Fibroblast of pulmonary artery (primary cell): ENCODE measurements at regions not wholly inside any gene's neighbourhood (a gene's known extent, or its start where the extent isn't known, plus 50 kb on each side); places are given as distances from the start of the nearest gene placed in this dataset.

Experiments
- DNase-seq: peaks from one replicate; pipeline ENCODE4 v3.0.0-alpha.2; 2010; ENCODE audit warnings: low read depth
- H3K4me3 ChIP-seq: replicated peaks from 2 replicates; pipeline ENCODE4 v1.5.1; 2011; ENCODE audit warnings: low read depth, mild to moderate bottlenecking, control low read depth, low read length, moderate library complexity
- CTCF ChIP-seq: IDR thresholded peaks from 2 replicates; pipeline ENCODE4 v1.5.1; 2011; ENCODE audit warnings: mild to moderate bottlenecking, control low read depth, low read length, inconsistent platforms; ENCODE audit errors: missing control alignments

GRCh38 chr15:81484086-81484955 lies 110.3 kb upstream of the TMC3 start:
- no peak for DNase-seq
- TF ChIP-seq CTCF: no peak
- H3K4me3 ChIP-seq: no peak overlapping the region

GRCh38 chr15:81483496-81483895 lies 109.5 kb upstream of the TMC3 start:
- H3K4me3 ChIP-seq: no peak overlapping the region
- DNase-seq: no peak
- TF ChIP-seq CTCF: no peak

- no peak for DNase-seq
- TF ChIP-seq CTCF: no peak
- H3K4me3 ChIP-seq: no peak overlapping the region
Measured at GRCh38 chr15:81481346-81481745, 107.3 kb upstream of the TMC3 start.

GRCh38 chr15:81480645-81481053 lies 106.6 kb upstream of the TMC3 start:
- no peak overlapping the region for H3K4me3 ChIP-seq
- peak; percentile 62 for TF ChIP-seq CTCF
- peak; percentile 77 for DNase-seq

- no peak for DNase-seq
- no peak for TF ChIP-seq CTCF
- no peak overlapping the region for H3K4me3 ChIP-seq
Measured at GRCh38 chr15:81478354-81478753, 104.3 kb upstream of the TMC3 start.

GRCh38 chr15:81475926-81476325 lies 101.9 kb upstream of the TMC3 start:
- H3K4me3 ChIP-seq: no peak overlapping the region
- no peak for DNase-seq
- no peak for TF ChIP-seq CTCF

- DNase-seq: no peak
- H3K4me3 ChIP-seq: no peak overlapping the region
Measured at GRCh38 chr15:81475471-81475870, 101.5 kb upstream of the TMC3 start.

More at GRCh38 chr15:81475471-81475870, 101.5 kb upstream of the TMC3 start:
- no peak for TF ChIP-seq CTCF
